H4 (cell line): ENCODE measurements at regions not wholly inside any gene's neighbourhood (a gene's known extent, or its start where the extent isn't known, plus 50 kb on each side); places are given as distances from the start of the nearest gene placed in this dataset.
A peak's percentile ranks its signal among the peaks of the same experiment; 100 is the strongest.

ENCODE experiments used
- DNase-seq: peaks from one replicate; pipeline ENCODE4 v3.0.0-alpha.2; 2015; ENCODE audit warnings: low spot score

DNA sequence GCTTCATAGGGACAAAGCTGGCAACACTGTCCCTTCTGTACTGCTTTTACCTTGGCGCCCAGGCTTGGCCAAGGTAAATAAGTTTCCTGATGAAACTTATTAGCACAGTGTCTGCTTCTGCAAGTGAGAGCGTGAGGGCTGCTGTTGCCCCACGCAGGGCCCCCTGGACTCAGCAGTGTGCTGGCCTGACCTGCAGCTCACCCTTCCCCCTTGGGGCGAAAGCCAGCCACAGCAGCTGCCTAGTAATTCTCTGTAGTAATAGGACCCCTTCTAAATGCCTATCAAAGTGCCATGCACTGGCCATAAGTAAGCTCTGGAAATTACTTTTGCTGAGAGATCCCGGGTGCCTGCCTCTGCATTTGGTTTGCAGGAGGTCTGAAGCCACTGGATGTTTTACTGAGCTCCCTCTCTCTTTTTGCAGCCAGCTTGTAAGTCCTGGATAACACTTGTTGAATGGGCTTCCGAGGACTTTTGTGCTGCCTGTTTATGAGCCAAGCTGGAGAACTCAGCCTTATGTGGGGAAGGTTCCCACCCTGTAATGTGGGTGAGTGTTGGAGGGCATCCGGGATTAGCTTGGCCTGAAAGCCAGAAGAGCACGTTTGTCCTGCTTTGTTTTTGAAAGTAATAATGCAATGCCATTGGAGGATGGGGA lies 293.9 kb downstream of the C7orf25 start:
- DNase-seq = no peak

DNA sequence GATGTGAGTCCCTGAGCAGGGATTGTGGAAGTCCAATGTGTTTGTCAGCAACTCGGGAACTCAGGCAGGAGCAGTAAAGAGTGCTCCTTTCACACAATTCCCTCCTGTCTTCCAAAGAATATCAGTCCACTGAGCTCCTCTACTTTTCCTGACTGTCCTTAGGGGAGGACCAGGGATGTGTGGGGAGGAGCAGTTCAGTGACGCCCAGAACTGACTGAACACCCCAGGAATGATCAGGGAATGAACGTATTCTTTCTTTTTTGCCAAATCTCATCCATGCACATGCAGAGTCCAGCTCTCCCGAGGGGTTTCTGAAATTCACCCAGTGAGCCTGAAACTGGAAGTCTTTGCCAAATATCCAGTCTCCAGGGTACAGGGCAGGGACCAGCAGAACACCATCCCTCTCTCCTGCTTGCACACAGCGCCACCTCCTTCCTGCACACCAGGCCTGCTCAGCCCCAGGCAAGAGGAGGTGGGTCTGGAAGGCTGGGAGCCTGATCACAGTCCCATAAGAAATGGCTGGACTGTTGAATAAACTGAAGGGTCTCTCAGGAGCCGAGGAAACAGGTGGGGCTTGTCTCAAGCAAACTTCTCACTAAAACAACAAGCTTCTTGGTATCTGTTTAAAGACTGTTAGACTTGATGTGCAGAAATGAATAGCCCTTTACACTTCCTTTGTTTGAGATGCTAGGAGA lies 294.7 kb downstream of the C7orf25 start:
- no peak for DNase-seq

DNA sequence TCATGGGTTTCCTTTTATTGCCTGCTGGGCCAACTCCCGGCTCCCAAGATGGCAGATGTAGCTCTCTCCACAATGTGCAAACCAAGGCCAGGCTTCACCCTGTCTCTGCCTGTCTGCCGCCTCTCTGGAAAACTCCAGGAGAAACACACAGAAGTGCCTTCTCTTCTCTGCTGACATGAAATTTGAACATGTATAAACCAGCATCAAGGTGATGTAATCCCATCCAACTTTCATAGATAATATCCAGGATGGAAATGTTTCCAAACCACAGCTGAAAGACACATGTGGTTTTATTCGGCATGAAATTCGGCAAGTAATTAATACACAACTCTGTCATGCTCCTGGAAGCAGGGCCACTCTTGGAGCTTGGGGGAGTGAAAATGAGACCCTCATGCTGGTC lies 297.2 kb downstream of the C7orf25 start:
- DNase-seq = no peak

DNA sequence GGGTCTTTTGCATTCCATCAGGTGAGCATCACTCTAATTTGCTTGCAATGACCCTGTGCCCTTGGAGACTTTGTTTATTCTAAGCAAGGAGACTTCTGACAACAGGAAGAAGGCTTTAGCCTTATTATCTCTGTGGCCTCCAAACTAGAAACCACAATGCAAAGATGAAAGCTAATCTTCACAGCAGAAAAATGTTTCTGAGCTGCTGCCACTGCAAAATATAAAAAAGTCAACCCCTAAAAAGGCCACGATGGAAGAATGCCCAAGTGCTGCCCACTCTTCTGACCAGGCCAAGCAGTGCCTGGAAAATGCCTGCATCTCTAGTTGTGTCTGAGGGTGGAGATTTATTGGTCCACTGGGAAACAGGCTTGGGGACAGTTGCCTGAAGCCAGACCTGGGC lies 299.9 kb downstream of the C7orf25 start:
- DNase-seq = no peak

DNA sequence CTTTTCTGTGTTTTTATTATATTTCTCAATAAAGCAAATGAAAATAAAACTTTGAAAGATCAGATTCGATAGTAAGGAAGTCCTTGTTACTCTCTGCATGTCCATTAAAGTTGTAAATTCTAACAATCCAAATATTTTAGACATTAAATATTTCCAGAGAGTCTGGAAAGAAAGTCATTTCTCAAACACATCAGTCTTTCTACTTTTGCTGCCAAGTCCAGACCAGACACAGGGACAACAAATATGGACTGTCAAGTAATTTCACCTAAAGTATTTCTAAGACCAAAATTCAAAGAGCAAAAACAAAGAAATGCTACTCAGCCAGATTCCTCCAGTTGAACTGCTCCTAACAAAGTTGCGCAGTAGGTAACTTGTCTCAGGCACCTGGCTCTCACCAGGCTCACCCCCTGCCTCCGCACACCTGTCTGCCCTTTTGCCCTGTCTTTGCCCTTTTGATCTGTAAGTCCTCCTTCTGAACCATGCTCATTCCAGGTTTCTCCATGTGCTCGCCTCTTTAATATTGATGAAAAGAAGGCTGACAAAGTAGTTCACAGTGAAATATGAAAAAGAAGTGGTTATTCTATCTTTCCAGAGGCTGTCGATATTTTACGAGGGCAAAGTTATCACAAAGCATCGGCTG lies 300.5 kb downstream of the C7orf25 start:
- no peak for DNase-seq

DNA sequence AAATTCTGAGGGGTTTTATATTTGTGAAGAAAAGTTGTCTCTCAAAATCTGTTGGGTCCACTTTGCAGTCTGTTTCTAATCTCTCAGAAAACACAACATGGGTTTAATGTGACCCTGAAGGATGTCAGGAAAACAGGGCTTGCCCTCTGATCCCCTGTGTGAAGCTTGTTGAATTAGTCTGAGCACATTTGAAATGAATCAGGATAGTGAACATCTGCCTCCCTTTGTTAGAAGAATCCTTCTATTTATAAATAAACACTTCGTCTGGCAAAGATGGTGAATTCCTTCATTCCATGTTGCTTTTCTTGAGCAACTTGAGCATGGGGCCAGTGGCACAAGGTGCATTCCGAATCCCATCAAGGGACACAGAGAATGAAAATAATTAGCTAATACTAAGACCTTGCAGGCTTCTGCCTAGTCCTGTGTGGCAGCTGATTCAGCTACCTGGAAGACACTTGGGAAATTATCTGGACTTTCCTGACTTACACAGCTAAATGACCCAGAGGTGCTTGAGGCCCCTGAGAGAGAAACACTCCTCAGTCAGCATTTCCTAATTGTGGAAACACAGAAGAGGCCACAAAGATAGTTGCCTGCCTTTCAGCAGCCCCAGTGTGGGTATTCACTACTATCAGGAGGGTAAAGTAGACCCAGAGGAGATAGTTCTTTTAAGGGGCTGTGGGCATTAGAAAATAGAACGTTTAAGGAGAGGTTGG lies 305.5 kb downstream of the C7orf25 start:
- no peak for DNase-seq

DNA sequence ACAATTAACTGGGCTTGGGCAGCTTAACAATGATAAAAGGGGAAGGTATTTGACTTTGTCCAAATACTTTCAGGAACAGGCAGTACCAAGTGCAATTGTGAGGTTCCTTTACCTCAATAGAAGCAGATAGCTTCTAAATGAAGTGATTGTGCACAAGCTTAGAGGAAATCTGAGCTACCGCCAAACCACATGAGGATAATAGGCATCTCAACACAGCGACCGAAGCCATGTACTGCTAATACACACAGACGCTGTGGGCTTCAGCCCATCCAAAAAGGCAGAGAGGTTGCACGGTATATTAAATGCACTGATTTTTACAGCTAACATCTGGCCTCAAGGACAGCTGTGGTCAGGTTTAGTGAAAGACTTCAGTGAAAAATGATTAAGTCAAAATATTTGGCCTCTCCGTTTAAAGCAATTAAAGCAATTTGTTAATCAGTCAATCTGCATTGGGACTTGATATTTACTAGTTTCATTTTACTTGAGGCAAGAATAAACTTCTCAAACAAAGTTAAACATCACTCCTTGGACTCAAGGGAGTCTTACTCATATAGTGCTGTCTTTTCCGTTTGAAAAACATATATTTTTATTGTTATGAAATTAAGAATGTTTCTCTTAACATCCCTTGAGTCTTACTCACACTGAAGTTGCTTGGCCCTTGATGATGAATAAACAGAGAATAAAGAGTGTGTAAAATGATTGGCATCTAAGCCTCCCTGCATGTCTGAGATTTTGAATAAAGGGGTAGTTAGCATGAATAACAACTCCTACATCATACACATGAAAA lies 306.3 kb downstream of the C7orf25 start:
- no peak for DNase-seq

DNA sequence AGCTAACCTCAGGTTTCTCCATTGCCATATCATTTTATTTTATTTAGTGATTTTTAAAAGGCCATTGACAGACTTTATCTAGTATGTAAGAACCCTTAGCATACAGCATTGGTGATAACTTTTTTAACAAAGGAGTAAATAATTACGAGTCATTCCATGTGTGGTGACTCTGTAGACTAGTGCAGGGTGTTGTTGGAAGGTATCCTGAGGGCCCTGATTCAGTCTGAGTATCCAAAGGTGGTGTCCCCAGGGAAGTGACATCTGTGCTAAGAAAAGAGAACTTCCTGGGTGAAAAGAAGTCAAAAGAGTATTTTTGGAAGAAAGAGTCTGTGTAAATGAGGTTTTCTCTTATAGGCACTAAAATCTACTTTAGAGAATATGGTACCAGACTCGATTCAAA lies 308.4 kb downstream of the C7orf25 start:
- DNase-seq = no peak

DNA sequence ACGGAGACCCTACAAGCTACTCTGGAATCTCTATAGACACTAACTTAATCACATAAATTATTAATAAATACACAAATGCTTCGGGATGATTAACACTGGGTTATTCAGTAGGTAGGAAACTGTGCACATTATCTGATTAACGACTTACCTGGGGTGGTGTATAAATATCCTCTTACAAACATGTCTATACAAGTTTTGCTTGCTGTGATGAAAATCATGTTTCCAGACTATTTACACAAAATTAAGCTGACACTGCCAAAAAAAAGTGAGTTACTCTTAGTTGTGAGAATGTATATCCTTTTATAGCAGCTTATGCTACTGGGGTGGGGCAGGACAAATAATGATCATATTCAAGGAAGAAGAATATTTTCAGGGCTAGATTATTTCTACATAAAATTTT lies 314.6 kb downstream of the C7orf25 start:
- no peak for DNase-seq

DNA sequence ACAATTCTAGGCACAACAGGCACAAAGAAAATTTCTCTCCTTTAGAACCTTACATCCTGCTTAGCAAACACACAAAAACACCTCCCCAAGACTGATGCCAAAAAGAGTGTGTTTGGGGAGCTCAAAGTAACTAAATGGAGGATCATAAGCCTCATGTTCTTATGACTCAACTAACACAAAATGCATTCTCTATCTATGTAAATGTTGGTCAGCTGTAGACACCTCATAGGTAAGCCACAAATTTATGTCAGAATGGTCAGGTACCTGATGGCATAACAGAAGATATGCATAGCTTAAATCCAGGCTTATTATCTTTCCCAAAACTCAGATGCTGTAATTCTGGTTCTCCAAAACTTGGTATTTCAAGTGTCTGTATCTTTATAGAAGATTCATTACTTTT lies 315.1 kb downstream of the C7orf25 start:
- no peak for DNase-seq

DNA sequence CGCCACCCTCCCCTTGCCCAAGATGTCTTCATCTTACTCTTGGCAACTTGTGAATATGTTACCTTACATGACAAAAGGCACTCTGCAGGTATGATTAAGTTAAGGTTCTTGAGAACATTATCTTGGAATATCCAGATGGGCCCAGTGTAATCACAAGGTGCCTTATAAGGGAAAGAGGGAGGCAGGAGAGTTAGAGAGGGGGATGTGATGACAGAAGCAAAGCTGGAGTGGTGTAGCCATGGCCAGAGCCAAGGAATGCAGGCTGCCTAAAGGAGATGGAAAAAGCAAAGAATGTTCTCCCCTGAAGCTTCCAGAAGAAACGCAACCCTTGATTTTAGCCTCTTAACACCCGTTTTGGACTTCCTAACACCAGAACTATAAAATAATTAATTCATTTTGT lies 318.0 kb downstream of the C7orf25 start:
- no peak for DNase-seq

DNA sequence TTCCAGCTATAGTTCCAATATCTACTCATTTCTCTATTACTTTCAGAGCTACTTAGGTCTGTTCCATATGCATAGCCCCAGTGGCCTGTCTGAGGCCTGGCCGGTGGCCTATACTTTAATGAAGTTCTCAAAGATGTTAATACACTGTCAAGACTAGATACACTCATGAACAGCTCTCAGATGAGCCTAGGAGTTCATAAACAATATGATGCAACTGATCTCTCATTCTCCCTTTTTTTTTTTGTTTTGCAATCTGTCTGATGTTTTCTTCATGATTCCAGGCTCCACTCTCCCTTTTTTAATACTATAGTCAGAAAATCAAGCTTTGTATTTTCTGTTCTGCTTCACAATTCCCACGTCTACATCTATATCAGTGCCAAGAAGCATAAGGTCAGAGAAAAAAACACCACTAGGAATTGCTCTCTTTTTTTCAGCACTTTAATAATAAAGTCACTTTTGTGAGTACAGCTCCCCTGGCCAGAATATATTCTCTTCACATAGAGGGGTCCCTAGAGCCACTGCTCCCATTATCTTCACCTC lies 321.0 kb downstream of the C7orf25 start:
- no peak for DNase-seq

DNA sequence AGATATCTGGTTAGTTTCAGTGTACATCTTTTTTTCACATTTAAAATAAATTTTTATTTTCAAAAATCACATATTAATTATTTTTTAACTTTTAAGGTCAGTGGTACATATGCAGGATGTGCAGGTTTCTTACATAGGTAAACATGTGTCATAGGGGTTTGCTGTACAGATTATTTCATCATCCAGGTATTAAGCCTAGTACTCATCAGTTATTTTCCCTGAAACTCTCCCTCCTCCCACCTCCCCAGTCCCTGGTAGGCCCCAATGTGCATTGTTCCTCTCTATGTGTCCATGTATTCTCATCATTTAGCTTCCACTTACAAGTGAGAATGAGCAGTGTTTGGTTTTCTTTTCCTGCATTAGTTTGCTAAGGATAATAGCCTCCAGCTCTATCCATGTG lies 323.0 kb downstream of the C7orf25 start:
- no peak for DNase-seq

DNA sequence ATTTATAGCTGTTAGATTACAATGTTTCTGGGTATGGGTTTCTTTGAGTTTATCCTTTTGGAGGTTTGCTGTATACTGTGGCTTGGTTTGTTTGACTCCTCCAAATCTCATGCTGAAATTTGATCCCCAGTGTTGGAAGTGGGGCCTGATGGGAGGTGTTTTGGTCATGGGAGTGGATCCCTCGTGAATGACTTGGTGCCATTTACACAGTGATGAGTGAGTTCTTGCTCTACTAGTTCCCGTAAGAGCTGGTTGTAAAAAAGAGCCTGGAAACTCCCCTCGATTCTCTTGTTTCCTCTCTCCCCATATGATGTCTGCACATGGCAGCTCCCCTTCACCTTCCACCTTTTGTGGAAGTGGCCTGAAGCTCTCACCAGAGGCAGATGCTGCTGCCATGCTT lies 324.1 kb downstream of the C7orf25 start:
- no peak for DNase-seq

DNA sequence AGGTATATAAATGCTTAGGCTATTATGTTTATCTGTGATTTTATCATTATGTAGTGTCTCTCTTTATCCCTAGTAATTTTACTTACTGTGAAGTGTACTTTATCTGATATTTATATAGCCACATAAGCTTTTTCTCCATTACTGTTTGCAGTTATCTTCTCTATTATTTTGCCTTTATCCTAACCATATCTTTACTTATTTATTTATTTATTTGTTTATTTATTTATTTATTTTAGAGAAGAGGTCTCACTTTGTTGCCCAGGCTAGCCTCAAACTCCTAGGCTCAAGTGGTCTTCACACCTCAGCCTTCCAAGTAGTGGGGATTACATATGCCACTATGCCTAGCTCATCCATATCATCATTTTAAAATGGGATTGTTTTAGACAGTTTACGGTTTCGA lies 331.8 kb downstream of the C7orf25 start:
- DNase-seq = no peak

DNA sequence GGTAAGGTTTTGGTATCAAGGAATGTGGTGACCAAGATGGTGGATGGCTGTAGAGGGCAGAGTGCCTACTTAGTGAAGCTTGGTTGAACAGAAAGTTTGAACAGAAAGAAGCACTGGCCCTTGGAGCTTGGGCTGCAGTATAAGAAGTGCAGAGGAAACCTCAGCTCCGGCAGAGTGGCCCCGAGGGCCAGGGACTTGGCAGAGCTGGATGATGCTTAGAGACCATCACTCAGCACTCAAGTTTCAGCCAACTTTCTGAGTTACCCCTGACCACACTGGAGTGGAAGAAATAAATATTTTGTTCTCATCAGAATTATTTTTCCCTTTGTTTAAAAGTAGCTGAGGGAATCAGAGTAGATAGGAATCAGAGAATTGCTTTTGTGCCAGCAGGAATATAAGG lies 336.7 kb downstream of the C7orf25 start:
- peak; percentile 67 for DNase-seq

DNA sequence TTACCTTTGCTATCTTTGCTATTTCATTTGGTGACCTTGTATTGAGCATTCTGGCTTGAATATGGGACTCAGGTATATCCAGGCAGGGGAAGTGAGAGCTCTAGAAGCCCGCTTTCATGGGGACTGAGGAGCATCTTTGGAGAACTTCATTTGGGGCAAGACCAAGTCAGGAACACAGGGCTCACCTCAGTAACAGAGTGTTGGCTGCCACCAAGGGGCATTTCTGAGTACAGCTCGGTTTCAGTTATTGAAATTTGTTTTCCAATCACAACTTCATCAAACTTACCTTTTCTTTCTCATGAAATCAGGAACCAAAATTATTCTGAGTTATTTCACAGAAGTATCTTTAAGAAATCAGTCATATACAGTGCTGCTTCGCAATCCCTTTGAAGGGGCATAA lies 337.2 kb downstream of the C7orf25 start:
- DNase-seq = peak; percentile 57

DNA sequence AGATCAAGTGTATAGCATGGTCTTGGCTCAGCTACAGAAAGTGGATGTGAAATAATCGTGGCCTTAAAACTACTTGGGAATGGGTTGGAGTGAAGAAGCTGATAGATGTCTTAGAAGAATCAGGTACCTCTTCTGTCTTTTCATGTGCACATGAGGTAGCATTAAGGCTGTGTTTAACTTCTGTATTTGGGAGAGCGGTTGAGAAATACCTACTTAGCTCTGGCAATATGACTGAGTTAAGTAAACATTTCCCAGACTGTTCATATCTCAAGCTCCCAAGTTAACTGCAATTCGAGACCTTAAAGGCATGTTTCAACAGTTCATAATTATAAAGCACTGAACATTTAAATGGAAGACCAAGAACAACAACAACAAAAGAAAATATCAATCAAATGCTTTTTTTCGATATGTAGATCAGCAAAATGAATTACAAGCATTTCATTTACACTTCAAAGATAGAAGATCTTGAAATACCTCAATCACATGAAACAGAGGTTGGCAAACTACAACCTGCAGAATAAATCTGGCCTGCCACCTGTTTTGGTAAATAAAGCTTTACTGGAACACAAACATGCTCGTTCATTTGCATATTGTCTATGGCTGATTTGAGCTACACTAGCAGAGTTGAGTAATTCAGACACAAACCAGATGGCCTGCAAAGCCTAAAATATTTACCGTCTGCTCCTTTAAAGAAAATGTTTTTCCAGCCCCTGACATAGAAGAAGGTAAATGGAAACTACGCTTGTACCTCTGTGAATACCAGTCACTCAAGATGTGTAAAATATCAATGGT lies 337.1 kb upstream of the GLI3 start:
- peak; percentile 77 for DNase-seq

DNA sequence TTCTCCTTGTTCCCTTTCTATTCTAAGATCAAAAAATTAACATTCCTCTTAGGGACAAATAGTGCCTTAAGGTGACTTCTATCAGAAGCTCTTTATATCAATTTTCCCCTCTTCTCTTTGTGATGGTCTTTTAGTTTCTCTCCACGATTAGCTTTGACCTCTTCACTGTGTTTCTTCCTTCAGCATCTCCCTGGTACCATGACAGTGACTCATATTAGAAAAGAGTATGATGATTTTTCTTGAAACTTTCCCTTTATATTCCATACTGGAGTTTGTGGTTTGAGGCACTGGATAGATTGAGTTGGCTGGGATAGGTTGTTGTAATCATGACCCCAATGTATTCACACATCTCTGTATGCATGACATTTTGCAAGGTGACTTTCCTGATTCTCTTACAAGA lies 335.6 kb upstream of the GLI3 start:
- no peak for DNase-seq

DNA sequence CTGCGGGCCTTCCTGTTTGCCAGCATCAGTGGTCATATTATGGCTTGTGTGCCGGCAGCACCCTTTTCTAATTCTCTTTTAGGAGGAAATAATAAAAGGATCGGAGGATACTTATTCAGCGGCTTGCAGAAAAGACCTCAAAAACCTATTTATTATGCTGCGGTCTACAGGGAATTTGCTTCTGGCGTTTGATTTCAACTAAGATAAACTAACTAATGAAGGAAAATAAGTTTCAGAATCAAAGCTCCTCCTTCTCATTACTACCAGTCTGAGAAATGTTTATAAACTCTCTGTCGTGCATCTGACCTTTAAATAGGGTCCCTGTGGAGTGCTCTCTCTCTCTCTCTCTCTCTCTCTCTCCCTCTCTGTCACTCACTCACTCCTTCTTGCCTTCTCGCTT lies 335.0 kb upstream of the GLI3 start:
- DNase-seq = peak; percentile 92

DNA sequence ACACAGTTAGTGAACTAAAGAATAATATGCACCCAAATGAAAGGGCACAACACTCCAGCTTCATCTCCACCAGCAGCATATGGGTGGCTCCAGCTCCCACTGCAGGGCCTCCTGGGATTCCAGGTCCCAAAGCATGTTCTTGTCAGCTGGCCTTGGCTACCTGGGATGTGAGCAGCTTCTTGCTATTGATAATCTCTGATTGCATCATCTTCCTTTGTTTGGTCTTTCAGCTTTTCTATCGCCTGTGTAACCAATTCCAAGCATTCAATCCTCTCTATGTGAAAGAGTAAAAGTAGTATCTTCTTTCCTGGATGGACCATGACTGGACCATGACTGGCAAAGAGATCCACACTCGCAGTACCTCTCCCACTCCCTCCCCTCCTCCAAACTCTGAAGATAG lies 333.9 kb upstream of the GLI3 start:
- DNase-seq = no peak
